SK-N-SH (cell line): ENCODE measurements at regions not wholly inside any gene's neighbourhood (a gene's known extent, or its start where the extent isn't known, plus 50 kb on each side); places are given as distances from the start of the nearest gene placed in this dataset.

ENCODE experiments used
- CTCF ChIA-PET: fragments of 300-600, 350-600 bp; formaldehyde crosslinking; extraction: SDS; loops from one replicate; lab custom pipeline; 2021; lab: Yijun Ruan, JAX
- POLR2A ChIA-PET: fragments of 350-600 bp; sonication (Branson Sonifier 250); formaldehyde crosslinking; extraction: SDS; loops from one replicate; lab custom pipeline; 2020; ENCODE audit warnings: antibody characterized with exemption, inconsistent platforms; lab: Yijun Ruan, JAX
- DNase-seq: peaks from one replicate; pipeline ENCODE4 v3.0.0; 2012
- H2AFZ ChIP-seq: fragments of 200-600 bp; sonication (generic); 2 replicates; pipeline ENCODE4 v1.8.1; 2016; ENCODE audit warnings: antibody characterized with exemption, mild to moderate bottlenecking, low read depth
- H3F3A ChIP-seq: fragments of 200-600 bp; sonication (generic); replicated peaks from 2 replicates; pipeline ENCODE3; 2016; ENCODE audit warnings: antibody characterized with exemption, mild to moderate bottlenecking; ENCODE audit not compliant: insufficient read depth
- H3K27ac ChIP-seq, 2 experiments: fragments of 200-500 bp in 1 of 2; fragments of 200-600 bp in 1 of 2; sonication (Bioruptor generic) in 1 of 2; sonication (generic), shearing (Covaris generic) in 1 of 2; 2 replicates each; pipeline versions ENCODE4 v1.5.1 to v1.6.1; 2014 to 2016; ENCODE audit warnings: low read depth in 2 of 2, inconsistent platforms in 1 of 2, low read length in 1 of 2, mild to moderate bottlenecking in 1 of 2, mixed read lengths in 1 of 2
- H3K27me3 ChIP-seq: fragments of 200-600 bp; sonication (generic), shearing (Covaris generic); 2 replicates; pipeline ENCODE4 v1.6.1; 2016; ENCODE audit warnings: mixed run types; ENCODE audit not compliant: insufficient read depth
- H3K36me3 ChIP-seq, 2 experiments: fragments of 200-500 bp in 1 of 2; fragments of 200-600 bp in 1 of 2; sonication (Bioruptor generic) in 1 of 2; sonication (generic) in 1 of 2; replicated peaks in 1 of 2; 2 replicates each; pipeline versions ENCODE3 to v1.5.1; 2014 to 2016; ENCODE audit warnings: low read length in 1 of 2, mild to moderate bottlenecking in 1 of 2; ENCODE audit not compliant: insufficient read depth in 2 of 2, control insufficient read depth in 1 of 2
- H3K4me1 ChIP-seq, 2 experiments: fragments of 200-500 bp in 1 of 2; fragments of 200-600 bp in 1 of 2; sonication (Bioruptor generic) in 1 of 2; sonication (generic), shearing (Covaris generic) in 1 of 2; 2 replicates each; pipeline versions ENCODE4 v1.5.1 to v1.6.1; 2014 to 2016; ENCODE audit warnings: low read depth in 1 of 2, low read length in 1 of 2, mixed run types in 1 of 2; ENCODE audit not compliant: insufficient read depth in 2 of 2, control insufficient read depth in 1 of 2
- H3K4me2 ChIP-seq: fragments of 200-600 bp; sonication (generic), shearing (Covaris generic); 2 replicates; pipeline ENCODE4 v1.6.1; 2017; ENCODE audit warnings: mixed run types
- H3K4me3 ChIP-seq, 2 experiments: fragments of 200-500 bp in 1 of 2; fragments of 200-600 bp in 1 of 2; sonication (Bioruptor generic) in 1 of 2; sonication (generic), shearing (Covaris generic) in 1 of 2; 2 replicates each; pipeline versions ENCODE4 v1.5.1 to v1.8.1; 2014 to 2016; ENCODE audit warnings: low read depth in 2 of 2, inconsistent platforms in 1 of 2, low read length in 1 of 2, mild to moderate bottlenecking in 1 of 2, mixed read lengths in 1 of 2, moderate library complexity in 1 of 2
- H3K79me2 ChIP-seq: fragments of 200-600 bp; sonication (generic); 2 replicates; pipeline ENCODE4 v1.8.1; 2017; ENCODE audit warnings: mild to moderate bottlenecking; ENCODE audit not compliant: insufficient read depth
- H3K9ac ChIP-seq: fragments of 200-600 bp; sonication (generic); 2 replicates; pipeline ENCODE4 v1.6.1; 2017; ENCODE audit warnings: mixed run types
- H3K9me2 ChIP-seq: fragments of 200-600 bp; sonication (generic); 2 replicates; pipeline ENCODE4 v1.6.1; 2017; ENCODE audit warnings: mixed run types
- H3K9me3 ChIP-seq: fragments of 200-600 bp; sonication (generic); 2 replicates; pipeline ENCODE4 v1.6.1; 2017; ENCODE audit warnings: mixed run types, mild to moderate bottlenecking, moderate library complexity
- H4K20me1 ChIP-seq: fragments of 200-600 bp; sonication (generic); 2 replicates; pipeline ENCODE4 v1.6.1; 2017; ENCODE audit warnings: mild to moderate bottlenecking, mixed run types; ENCODE audit not compliant: insufficient read depth
- CHD2 ChIP-seq: fragments of 150-350 bp; IDR thresholded peaks from 2 replicates; pipeline ENCODE4 v1.6.1; 2018; ENCODE audit warnings: low read length; ENCODE audit not compliant: partially characterized antibody
- ELF1 ChIP-seq: IDR thresholded peaks from 2 replicates; pipeline ENCODE4 v1.4.0; 2012
- EP300 ChIP-seq, 2 experiments: IDR thresholded peaks; 2 replicates each; pipeline versions ENCODE4 v1.4.0 to v1.6.1; 2012; ENCODE audit warnings: borderline replicate concordance in 1 of 2, low read depth in 1 of 2, low read length in 1 of 2
- FOXM1 ChIP-seq: IDR thresholded peaks from 2 replicates; pipeline ENCODE4 v1.4.0; 2012; ENCODE audit warnings: low read depth, mild to moderate bottlenecking
- JUND ChIP-seq: IDR thresholded peaks from 2 replicates; pipeline ENCODE4 v1.4.0; 2012
- MEF2A ChIP-seq: IDR thresholded peaks from 2 replicates; pipeline ENCODE4 v1.4.0; 2012; ENCODE audit warnings: low read depth, borderline replicate concordance
- MXI1 ChIP-seq: IDR thresholded peaks from 2 replicates; pipeline ENCODE4 v1.6.1; 2012; ENCODE audit warnings: mild to moderate bottlenecking, low read depth, low read length, improper control_type of control experiment
- POLR2AphosphoS5 ChIP-seq: IDR thresholded peaks from 2 replicates; pipeline ENCODE4 v1.6.1; 2012; ENCODE audit warnings: low read depth, low read length
- RCOR1 ChIP-seq: fragments of 150-350 bp; IDR thresholded peaks from 2 replicates; pipeline ENCODE4 v1.6.1; 2017; ENCODE audit warnings: antibody characterized with exemption, low read length
- RFX5 ChIP-seq: IDR thresholded peaks from 2 replicates; pipeline ENCODE4 v1.6.1; 2012; ENCODE audit warnings: mild to moderate bottlenecking, improper control_type of control experiment, low read length
- RXRA ChIP-seq: IDR thresholded peaks from 2 replicates; pipeline ENCODE4 v1.4.0; 2012; ENCODE audit warnings: low read depth, mild to moderate bottlenecking, borderline replicate concordance
- SIN3A ChIP-seq: IDR thresholded peaks from 2 replicates; pipeline ENCODE4 v1.6.1; 2012; ENCODE audit warnings: low read depth, mild to moderate bottlenecking, low read length, moderate library complexity, borderline replicate concordance
- SMC3 ChIP-seq: IDR thresholded peaks from 2 replicates; pipeline ENCODE4 v1.6.1; 2012; ENCODE audit warnings: low read depth, low read length, improper control_type of control experiment
- TAF1 ChIP-seq: IDR thresholded peaks from 2 replicates; pipeline ENCODE4 v1.6.1; 2012; ENCODE audit warnings: low read depth, mild to moderate bottlenecking, low read length, moderate library complexity, borderline replicate concordance
- TCF12 ChIP-seq: IDR thresholded peaks from 2 replicates; pipeline ENCODE4 v1.4.0; 2012
- TEAD4 ChIP-seq: IDR thresholded peaks from 2 replicates; pipeline ENCODE4 v1.4.0; 2012; ENCODE audit warnings: mild to moderate bottlenecking, borderline replicate concordance; ENCODE audit not compliant: insufficient read depth
- WGBS: methylation state at CpG from one replicate; pipeline ENCODE4 v1.1.6; 2017; ENCODE audit warnings: low lambda C conversion rate; 5-methylcytosine and 5-hydroxymethylcytosine counted together
- TF ChIP-seq, protein P1 (sequence below): fragments of 200-600 bp; sonication (generic); IDR thresholded peaks from 2 replicates; pipeline ENCODE4 v1.6.1; 2017; ENCODE audit warnings: antibody characterized with exemption, mild to moderate bottlenecking, moderate library complexity
- TF ChIP-seq, protein P2 (sequence below): IDR thresholded peaks from 2 replicates; pipeline ENCODE4; 2012
- TF ChIP-seq, protein P3 (sequence below): IDR thresholded peaks from 2 replicates; pipeline ENCODE4 v1.6.1; 2012; ENCODE audit warnings: mild to moderate bottlenecking, low read depth, low read length, moderate library complexity
- TF ChIP-seq, protein P4 (sequence below): fragments of 150-350 bp; IDR thresholded peaks from 2 replicates; pipeline ENCODE4 v1.6.1; 2017; ENCODE audit warnings: antibody characterized with exemption, low read length, low read depth, borderline replicate concordance

DNA sequence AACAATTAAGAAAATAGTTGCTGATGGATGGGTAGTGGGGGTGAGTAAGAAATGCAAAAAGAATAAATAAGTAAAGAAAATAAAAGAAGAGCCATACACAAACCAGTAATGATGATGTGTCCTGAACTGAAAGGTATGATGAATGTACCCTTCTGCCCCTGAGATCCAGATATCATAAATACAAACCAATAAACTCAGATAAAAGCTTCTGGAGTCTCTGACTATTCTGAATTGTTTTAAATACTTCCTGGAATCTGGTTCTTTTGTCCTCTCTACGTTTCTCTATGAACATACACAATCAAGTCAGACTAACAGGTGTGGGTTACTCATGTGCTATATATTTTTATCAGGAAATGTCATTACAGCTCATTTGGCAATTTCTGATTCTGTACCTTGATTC lies 153.4 kb downstream of the PPP1R2C start:
- 4% methylated on average over 1 of the region's 1 CpG for WGBS
- Histone ChIP-seq H2AFZ (no peak overlapping the region), H3K4me3 (no peak overlapping the region), H3K36me3 (no peaks in the 10 kb centered on the region), H3K27ac (no peak overlapping the region), H3K4me2 (no peak overlapping the region), H3K9me3 (no peaks in the 10 kb centered on the region), H3K27me3 (no peaks in the 10 kb centered on the region), H3K9me2 (no peaks in the 10 kb centered on the region)
- POLR2A ChIA-PET = no interaction called here
- no peak for DNase-seq
- no peak for TF ChIP-seq JUND
- TF ChIP-seq SIN3A = no peak
- no peak for TF ChIP-seq SMC3
- TF ChIP-seq MXI1 = no peak
- no peak for TF ChIP-seq MEF2A
- no peak for TF ChIP-seq EP300 (IDR thresholded peaks at IDR 0.05; ENCODE audit: borderline replicate concordance in 1 of 2, low read depth in 1 of 2, low read length in 1 of 2)
- TF ChIP-seq, protein P1, sequence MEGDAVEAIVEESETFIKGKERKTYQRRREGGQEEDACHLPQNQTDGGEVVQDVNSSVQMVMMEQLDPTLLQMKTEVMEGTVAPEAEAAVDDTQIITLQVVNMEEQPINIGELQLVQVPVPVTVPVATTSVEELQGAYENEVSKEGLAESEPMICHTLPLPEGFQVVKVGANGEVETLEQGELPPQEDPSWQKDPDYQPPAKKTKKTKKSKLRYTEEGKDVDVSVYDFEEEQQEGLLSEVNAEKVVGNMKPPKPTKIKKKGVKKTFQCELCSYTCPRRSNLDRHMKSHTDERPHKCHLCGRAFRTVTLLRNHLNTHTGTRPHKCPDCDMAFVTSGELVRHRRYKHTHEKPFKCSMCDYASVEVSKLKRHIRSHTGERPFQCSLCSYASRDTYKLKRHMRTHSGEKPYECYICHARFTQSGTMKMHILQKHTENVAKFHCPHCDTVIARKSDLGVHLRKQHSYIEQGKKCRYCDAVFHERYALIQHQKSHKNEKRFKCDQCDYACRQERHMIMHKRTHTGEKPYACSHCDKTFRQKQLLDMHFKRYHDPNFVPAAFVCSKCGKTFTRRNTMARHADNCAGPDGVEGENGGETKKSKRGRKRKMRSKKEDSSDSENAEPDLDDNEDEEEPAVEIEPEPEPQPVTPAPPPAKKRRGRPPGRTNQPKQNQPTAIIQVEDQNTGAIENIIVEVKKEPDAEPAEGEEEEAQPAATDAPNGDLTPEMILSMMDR = no peak
- TF ChIP-seq, protein P2, sequence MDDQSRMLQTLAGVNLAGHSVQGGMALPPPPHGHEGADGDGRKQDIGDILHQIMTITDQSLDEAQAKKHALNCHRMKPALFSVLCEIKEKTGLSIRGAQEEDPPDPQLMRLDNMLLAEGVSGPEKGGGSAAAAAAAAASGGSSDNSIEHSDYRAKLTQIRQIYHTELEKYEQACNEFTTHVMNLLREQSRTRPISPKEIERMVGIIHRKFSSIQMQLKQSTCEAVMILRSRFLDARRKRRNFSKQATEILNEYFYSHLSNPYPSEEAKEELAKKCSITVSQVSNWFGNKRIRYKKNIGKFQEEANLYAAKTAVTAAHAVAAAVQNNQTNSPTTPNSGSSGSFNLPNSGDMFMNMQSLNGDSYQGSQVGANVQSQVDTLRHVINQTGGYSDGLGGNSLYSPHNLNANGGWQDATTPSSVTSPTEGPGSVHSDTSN = no peak
- TF ChIP-seq RCOR1 = no peak
- no peak for TF ChIP-seq ELF1
- TF ChIP-seq, all 33 proteins: peak for 0
- Histone ChIP-seq H3K4me1 (no peaks in the 10 kb centered on the region), H3K79me2 (no peaks in the 10 kb centered on the region), H4K20me1 (no peaks in the 10 kb centered on the region), H3F3A (no peaks in the 10 kb centered on the region), H3K9ac (no peak overlapping the region)
- CTCF ChIA-PET = no interaction called here

DNA sequence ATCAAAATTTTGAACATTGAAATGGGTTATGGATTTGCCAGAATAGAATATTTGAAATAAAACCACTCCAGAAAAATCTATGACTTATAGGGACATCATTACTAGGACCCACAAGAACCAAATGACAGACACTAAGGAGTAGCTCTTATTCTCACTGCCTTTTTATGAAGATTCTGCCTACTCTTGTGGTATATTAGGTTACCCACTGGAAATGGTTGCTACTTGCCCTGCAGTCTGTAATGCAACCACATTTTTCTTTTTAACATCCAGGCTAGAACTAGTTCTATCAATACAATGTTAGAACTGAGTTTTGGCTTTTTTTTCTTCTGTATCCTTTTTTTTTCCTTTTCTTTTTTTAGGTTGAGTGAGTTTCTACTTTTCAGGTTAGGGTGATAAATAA lies 158.9 kb downstream of the PPP1R2C start:
- Histone ChIP-seq H4K20me1 (no peaks in the 10 kb centered on the region), H2AFZ (no peak overlapping the region), H3K9me3 (no peaks in the 10 kb centered on the region), H3K4me2 (no peak overlapping the region), H3K27ac (no peak overlapping the region), H3F3A (no peaks in the 10 kb centered on the region), H3K79me2 (no peaks in the 10 kb centered on the region), H3K4me1 (no peaks in the 10 kb centered on the region), H3K4me3 (no peak overlapping the region), H3K27me3 (no peaks in the 10 kb centered on the region), H3K9me2 (no peaks in the 10 kb centered on the region), H3K36me3 (no peaks in the 10 kb centered on the region), H3K9ac (no peak overlapping the region)
- POLR2A ChIA-PET = no interaction called here
- no peak for DNase-seq
- CTCF ChIA-PET = no interaction called here
- no peak for TF ChIP-seq TCF12
- TF ChIP-seq FOXM1 = no peak
- no peak for TF ChIP-seq TEAD4
- no peak for TF ChIP-seq RFX5
- no peak for TF ChIP-seq JUND
- TF ChIP-seq, protein P3, sequence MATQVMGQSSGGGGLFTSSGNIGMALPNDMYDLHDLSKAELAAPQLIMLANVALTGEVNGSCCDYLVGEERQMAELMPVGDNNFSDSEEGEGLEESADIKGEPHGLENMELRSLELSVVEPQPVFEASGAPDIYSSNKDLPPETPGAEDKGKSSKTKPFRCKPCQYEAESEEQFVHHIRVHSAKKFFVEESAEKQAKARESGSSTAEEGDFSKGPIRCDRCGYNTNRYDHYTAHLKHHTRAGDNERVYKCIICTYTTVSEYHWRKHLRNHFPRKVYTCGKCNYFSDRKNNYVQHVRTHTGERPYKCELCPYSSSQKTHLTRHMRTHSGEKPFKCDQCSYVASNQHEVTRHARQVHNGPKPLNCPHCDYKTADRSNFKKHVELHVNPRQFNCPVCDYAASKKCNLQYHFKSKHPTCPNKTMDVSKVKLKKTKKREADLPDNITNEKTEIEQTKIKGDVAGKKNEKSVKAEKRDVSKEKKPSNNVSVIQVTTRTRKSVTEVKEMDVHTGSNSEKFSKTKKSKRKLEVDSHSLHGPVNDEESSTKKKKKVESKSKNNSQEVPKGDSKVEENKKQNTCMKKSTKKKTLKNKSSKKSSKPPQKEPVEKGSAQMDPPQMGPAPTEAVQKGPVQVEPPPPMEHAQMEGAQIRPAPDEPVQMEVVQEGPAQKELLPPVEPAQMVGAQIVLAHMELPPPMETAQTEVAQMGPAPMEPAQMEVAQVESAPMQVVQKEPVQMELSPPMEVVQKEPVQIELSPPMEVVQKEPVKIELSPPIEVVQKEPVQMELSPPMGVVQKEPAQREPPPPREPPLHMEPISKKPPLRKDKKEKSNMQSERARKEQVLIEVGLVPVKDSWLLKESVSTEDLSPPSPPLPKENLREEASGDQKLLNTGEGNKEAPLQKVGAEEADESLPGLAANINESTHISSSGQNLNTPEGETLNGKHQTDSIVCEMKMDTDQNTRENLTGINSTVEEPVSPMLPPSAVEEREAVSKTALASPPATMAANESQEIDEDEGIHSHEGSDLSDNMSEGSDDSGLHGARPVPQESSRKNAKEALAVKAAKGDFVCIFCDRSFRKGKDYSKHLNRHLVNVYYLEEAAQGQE = no peak
- TF ChIP-seq RCOR1 = no peak
- no peak for TF ChIP-seq RXRA
- no peak for TF ChIP-seq POLR2AphosphoS5
- TF ChIP-seq TAF1 = no peak
- TF ChIP-seq CHD2 = no peak
- TF ChIP-seq, protein P1 = no peak
- TF ChIP-seq, protein P4, sequence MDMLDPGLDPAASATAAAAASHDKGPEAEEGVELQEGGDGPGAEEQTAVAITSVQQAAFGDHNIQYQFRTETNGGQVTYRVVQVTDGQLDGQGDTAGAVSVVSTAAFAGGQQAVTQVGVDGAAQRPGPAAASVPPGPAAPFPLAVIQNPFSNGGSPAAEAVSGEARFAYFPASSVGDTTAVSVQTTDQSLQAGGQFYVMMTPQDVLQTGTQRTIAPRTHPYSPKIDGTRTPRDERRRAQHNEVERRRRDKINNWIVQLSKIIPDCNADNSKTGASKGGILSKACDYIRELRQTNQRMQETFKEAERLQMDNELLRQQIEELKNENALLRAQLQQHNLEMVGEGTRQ = no peak
